OCI-LY1 (cell line): ENCODE measurements at regions not wholly inside any gene's neighbourhood (a gene's known extent, or its start where the extent isn't known, plus 50 kb on each side); places are given as distances from the start of the nearest gene placed in this dataset.
"Not testable (repeated sequence)": the region's sequence is repeated elsewhere in the genome, so short reads cannot be mapped to it uniquely, and the experiment has no call there.

Source experiments
- H2AFZ ChIP-seq: fragments of 200-600 bp; sonication (generic), shearing (Covaris generic); 2 replicates; pipeline ENCODE4 v1.6.0; 2014; ENCODE audit warnings: antibody characterized with exemption, mild to moderate bottlenecking, low read length
- H3F3A ChIP-seq: fragments of 200-600 bp; sonication (generic), shearing (Covaris generic); 2 replicates; pipeline ENCODE4 v1.6.0; 2014; ENCODE audit warnings: mild to moderate bottlenecking, antibody characterized with exemption, low read length, moderate library complexity; ENCODE audit not compliant: insufficient read depth
- H3K27ac ChIP-seq: fragments of 200-600 bp; sonication (generic); 2 replicates; pipeline ENCODE4 v1.5.1; 2014; ENCODE audit warnings: low read length, mixed run types, mild to moderate bottlenecking, low read depth; ENCODE audit not compliant: poor library complexity, severe bottlenecking
- H3K27me3 ChIP-seq: fragments of 200-600 bp; sonication (generic); 2 replicates; pipeline ENCODE4 v1.6.0; 2014; ENCODE audit warnings: antibody characterized with exemption, mild to moderate bottlenecking, low read length, moderate library complexity; ENCODE audit not compliant: insufficient read depth
- H3K36me3 ChIP-seq: fragments of 200-600 bp; sonication (generic); 2 replicates; pipeline ENCODE4 v1.6.1; 2014; ENCODE audit warnings: mild to moderate bottlenecking, antibody characterized with exemption, low read length, moderate library complexity, mixed read lengths; ENCODE audit not compliant: insufficient read depth
- H3K4me1 ChIP-seq: fragments of 200-600 bp; sonication (generic); 2 replicates; pipeline ENCODE4 v1.5.1; 2014; ENCODE audit warnings: mild to moderate bottlenecking, low read length, moderate library complexity; ENCODE audit not compliant: insufficient read depth, severe bottlenecking
- H3K4me2 ChIP-seq: fragments of 200-600 bp; sonication (generic), shearing (Covaris generic); 2 replicates; pipeline ENCODE4 v1.6.1; 2014; ENCODE audit warnings: low read length
- H3K4me3 ChIP-seq: fragments of 200-600 bp; sonication (generic); 2 replicates; pipeline ENCODE4 v1.5.1; 2014; ENCODE audit warnings: low read length, low read depth, mild to moderate bottlenecking, mixed read lengths; ENCODE audit not compliant: poor library complexity, severe bottlenecking
- H3K79me2 ChIP-seq: fragments of 200-600 bp; shearing (Covaris generic); 2 replicates; pipeline ENCODE4 v1.6.1; 2016; ENCODE audit warnings: mixed run types, low read length, mixed read lengths; ENCODE audit not compliant: insufficient read depth
- H3K9ac ChIP-seq: fragments of 200-600 bp; sonication (generic), shearing (Covaris generic); 2 replicates; pipeline ENCODE4 v1.6.1; 2014; ENCODE audit warnings: mild to moderate bottlenecking, low read length, mixed read lengths
- H3K9me2 ChIP-seq: fragments of 200-600 bp; sonication (generic), shearing (Covaris generic); 2 replicates; pipeline ENCODE4 v1.6.1; 2014; ENCODE audit warnings: low read depth, mild to moderate bottlenecking, low read length, mixed read lengths
- H3K9me3 ChIP-seq: fragments of 200-600 bp; shearing (Covaris generic); 2 replicates; pipeline ENCODE4 v1.6.1; 2014; ENCODE audit warnings: low read length, mixed read lengths
- H4K20me1 ChIP-seq: fragments of 200-600 bp; sonication (generic), shearing (Covaris generic); 2 replicates; pipeline ENCODE4 v1.6.0; 2016; ENCODE audit warnings: mild to moderate bottlenecking, low read length; ENCODE audit not compliant: insufficient read depth
- EZH2 ChIP-seq: fragments of 200-600 bp; sonication (generic), shearing (Covaris generic); IDR thresholded peaks from 2 replicates; pipeline ENCODE4 v1.8.0; 2017; ENCODE audit warnings: borderline replicate concordance, mixed run types, mild to moderate bottlenecking, antibody characterized with exemption, low read length, moderate library complexity, mixed read lengths
- TF ChIP-seq, protein P1 (sequence below): fragments of 200-600 bp; sonication (generic), shearing (Covaris generic); IDR thresholded peaks from 2 replicates; pipeline ENCODE4 v1.5.1; 2017; ENCODE audit warnings: mild to moderate bottlenecking, antibody characterized with exemption, low read length, moderate library complexity, mixed read lengths

DNA sequence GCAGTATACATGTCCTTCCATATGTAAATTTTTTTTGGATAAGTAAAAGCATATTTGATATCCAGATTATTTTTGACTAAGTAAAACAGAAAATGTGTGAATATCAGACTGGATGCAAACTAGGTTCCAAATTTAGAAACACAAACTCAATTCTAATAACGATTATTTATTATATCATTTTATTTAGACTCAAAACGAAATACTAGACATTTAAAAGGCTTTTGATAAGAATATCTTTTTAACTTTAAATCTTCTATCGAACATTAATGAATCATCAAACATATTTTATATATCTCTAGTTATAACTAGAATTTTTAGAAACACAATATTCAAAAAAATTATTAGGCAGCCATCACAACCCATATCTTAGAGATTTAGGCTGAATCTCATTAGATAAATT is 195.2 kb upstream of the KCND2 start:
- H3F3A ChIP-seq: no peaks in the 10 kb centered on the region
- no peaks in the 10 kb centered on the region for H3K9me2 ChIP-seq
- H3K4me2 ChIP-seq: no peak overlapping the region
- no peaks in the 10 kb centered on the region for H4K20me1 ChIP-seq
- no peak overlapping the region for H2AFZ ChIP-seq
- no peaks in the 10 kb centered on the region for H3K4me1 ChIP-seq
- no peak overlapping the region for H3K4me3 ChIP-seq
- H3K9ac ChIP-seq: no peak overlapping the region
- H3K79me2 ChIP-seq: no peaks in the 10 kb centered on the region
- H3K36me3 ChIP-seq: no peaks in the 10 kb centered on the region
- TF ChIP-seq, protein P1, sequence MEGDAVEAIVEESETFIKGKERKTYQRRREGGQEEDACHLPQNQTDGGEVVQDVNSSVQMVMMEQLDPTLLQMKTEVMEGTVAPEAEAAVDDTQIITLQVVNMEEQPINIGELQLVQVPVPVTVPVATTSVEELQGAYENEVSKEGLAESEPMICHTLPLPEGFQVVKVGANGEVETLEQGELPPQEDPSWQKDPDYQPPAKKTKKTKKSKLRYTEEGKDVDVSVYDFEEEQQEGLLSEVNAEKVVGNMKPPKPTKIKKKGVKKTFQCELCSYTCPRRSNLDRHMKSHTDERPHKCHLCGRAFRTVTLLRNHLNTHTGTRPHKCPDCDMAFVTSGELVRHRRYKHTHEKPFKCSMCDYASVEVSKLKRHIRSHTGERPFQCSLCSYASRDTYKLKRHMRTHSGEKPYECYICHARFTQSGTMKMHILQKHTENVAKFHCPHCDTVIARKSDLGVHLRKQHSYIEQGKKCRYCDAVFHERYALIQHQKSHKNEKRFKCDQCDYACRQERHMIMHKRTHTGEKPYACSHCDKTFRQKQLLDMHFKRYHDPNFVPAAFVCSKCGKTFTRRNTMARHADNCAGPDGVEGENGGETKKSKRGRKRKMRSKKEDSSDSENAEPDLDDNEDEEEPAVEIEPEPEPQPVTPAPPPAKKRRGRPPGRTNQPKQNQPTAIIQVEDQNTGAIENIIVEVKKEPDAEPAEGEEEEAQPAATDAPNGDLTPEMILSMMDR: no peak
- TF ChIP-seq EZH2: no peak
- no peaks in the 10 kb centered on the region for H3K27me3 ChIP-seq
- no peak overlapping the region for H3K27ac ChIP-seq
- no peaks in the 10 kb centered on the region for H3K9me3 ChIP-seq

DNA sequence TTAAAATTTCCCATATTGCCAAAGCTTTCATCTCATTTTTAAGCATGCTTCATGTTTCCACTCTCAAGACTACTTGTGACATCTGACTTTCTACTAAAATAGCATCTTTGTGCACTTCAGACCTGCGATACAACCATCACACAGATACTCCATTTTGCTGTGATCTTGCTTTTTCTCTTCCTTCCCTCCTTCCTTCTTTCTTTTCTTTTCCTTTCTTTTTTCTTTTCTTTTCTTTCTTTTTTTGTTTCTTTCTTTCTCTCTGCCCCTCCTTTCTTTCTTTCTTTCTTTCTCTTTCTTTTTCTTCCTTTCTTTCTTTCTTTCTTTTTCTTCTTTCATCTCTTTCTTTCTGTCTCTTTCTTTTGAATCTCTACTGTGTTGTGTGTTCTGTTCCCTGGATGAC is 194.0 kb upstream of the KCND2 start:
- no peak for TF ChIP-seq EZH2
- TF ChIP-seq, protein P1: no peak
- Histone ChIP-seq H3K27me3 (no peaks in the 10 kb centered on the region), H3K9ac (no peak overlapping the region), H3K36me3 (no peaks in the 10 kb centered on the region), H2AFZ (no peak overlapping the region), H3K4me2 (no peak overlapping the region), H3K4me3 (no peak overlapping the region), H3K9me2 (no peaks in the 10 kb centered on the region), H4K20me1 (no peaks in the 10 kb centered on the region), H3K27ac (no peak overlapping the region), H3K4me1 (no peaks in the 10 kb centered on the region), H3F3A (no peaks in the 10 kb centered on the region), H3K79me2 (no peaks in the 10 kb centered on the region), H3K9me3 (no peaks in the 10 kb centered on the region)

DNA sequence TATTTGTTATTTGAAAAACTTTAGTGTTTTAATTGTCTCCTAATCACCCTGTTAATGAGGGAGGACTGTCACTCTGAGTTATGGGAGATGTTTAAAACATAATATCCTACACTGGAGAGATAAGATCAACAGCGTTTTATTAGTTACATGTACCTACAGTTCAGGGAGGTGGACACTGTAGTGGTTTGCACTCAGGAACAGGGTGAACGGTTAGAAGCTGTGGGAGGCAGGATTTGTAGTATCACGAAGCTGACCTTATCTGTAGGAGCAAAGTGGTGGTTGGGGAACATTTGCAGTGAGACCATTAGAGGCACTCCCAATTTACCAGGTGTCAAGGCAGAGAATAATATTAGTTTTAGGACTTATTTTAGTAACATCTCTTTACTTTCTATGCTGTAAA is 193.3 kb upstream of the KCND2 start:
- no peak overlapping the region for H2AFZ ChIP-seq
- no peaks in the 10 kb centered on the region for H3K9me3 ChIP-seq
- no peak overlapping the region for H3K9ac ChIP-seq
- H3K4me1 ChIP-seq: no peaks in the 10 kb centered on the region
- H4K20me1 ChIP-seq: no peaks in the 10 kb centered on the region
- H3K27ac ChIP-seq: no peak overlapping the region
- H3K9me2 ChIP-seq: no peaks in the 10 kb centered on the region
- no peaks in the 10 kb centered on the region for H3K36me3 ChIP-seq
- no peaks in the 10 kb centered on the region for H3K79me2 ChIP-seq
- H3K27me3 ChIP-seq: no peaks in the 10 kb centered on the region
- no peak overlapping the region for H3K4me2 ChIP-seq
- no peaks in the 10 kb centered on the region for H3F3A ChIP-seq
- no peak overlapping the region for H3K4me3 ChIP-seq
- TF ChIP-seq, protein P1: no peak
- no peak for TF ChIP-seq EZH2

DNA sequence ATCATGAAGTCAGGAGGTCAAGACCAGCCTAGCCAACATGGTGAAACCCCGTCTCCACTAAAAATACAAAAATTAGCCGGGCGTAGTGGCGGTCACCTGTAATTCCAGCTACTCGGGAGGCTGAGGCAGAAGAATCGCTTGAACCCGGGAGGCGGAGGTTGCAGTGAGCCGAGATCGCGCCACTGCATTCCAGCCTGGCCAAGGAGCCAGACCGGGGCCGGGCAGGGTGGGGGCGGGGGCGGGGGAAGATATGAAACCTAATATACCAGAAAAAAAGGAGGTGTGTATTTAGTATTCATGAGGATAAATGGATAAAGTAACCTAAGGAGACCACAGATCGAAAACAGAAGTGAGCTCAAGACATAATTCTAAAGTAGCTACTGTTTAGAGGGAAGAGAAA is 186.5 kb upstream of the KCND2 start:
- not testable (repeated sequence) for H3K9me2 ChIP-seq, H3K79me2 ChIP-seq, H3K4me2 ChIP-seq, H3K36me3 ChIP-seq, H3K9me3 ChIP-seq, H3K27ac ChIP-seq, H3K9ac ChIP-seq, H3K27me3 ChIP-seq, H3F3A ChIP-seq, H4K20me1 ChIP-seq, H3K4me3 ChIP-seq, H2AFZ ChIP-seq, H3K4me1 ChIP-seq
